Inflammatory macrophage (primary cell): ENCODE measurements at regions not wholly inside any gene's neighbourhood (a gene's known extent, or its start where the extent isn't known, plus 50 kb on each side); places are given as distances from the start of the nearest gene placed in this dataset.
"Not testable (repeated sequence)": the region's sequence is repeated elsewhere in the genome, so short reads cannot be mapped to it uniquely, and the experiment has no call there.

ENCODE experiments used
- DNase-seq, 2 donors: peaks; one replicate each; pipeline ENCODE4 v3.0.0-alpha.2; 2020 to 2022

GRCh38 chr16:80250381-80250780 lies 290.4 kb upstream of the DYNLRB2 start:
- no peak for DNase-seq

DNA sequence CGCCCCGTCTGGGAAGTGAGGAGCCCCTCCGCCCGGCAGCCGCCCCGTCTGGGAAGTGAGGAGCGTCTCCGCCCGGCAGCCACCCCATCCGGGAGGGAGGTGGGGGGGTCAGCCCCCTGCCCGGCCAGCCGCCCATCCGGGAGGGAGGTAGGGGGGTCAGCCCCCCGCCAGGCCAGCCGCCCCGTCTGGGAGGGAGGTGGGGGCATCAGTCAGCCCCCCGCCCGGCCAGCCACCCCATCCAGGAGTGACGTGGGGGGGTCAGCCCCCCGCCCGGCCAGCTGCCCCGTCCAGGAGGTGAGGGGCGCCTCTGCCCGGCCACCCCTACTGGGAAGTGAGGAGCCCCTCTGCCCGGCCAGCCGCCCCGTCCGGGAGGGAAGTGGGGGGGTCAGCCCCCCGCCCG lies 297.5 kb upstream of the DYNLRB2 start:
- not testable (repeated sequence) for DNase-seq

DNA sequence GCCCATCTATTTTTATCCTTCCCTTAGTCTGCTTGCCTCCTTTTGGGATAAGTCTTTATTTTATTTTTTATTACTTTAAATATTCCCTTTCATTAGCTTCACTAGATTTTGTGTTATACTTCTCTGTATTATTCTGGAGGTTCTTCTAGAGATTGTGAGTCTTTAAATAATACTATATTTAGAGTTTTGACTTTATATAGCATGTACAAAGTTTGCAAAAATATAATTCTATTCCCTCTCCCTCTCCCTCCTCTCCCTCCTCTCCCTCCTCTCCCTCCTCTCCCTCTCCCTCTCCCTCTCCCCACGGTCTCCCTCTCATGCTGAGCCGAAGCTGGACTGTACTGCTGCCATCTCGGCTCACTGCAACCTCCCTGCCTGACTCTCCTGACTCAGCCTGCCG lies 298.5 kb upstream of the DYNLRB2 start:
- not testable (repeated sequence) for DNase-seq

DNA sequence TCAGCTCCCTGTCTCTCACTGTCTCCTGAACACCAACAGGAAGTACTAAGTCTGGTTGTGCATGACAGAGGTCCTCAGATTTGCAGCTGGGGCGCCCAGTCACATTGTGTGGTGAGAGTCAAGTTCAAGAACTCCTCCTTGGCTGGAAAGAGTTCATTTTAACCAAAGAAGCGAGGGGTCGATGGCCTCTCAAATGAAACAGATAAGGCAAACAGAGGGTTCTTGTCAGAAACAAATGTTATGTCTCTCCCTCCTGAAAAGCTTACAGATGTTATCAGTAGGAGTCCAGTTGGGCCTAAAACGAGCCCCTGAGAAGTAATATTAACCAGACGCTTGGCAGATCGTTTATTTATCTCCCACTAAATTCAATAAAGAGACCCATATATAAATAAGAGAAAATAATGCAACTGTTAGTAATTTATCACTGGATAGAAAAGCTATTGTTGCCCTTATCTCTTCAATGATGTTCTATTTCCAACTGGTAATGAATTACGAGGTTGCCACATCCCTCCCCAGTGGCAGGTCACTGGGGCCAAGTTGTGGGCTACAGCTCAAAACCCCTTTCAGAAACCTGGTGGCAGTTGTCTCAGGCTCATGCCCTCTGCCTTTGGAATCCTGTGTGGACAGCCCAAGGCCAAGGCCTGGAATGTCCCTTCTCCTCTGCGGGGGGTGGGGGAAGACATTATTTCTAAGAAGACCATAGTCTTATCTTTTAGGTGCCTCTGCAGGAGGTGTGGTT lies 307.5 kb upstream of the DYNLRB2 start:
- no peak for DNase-seq

- no peak for DNase-seq
Measured at GRCh38 chr16:80231888-80232287, 308.9 kb upstream of the DYNLRB2 start.

DNA sequence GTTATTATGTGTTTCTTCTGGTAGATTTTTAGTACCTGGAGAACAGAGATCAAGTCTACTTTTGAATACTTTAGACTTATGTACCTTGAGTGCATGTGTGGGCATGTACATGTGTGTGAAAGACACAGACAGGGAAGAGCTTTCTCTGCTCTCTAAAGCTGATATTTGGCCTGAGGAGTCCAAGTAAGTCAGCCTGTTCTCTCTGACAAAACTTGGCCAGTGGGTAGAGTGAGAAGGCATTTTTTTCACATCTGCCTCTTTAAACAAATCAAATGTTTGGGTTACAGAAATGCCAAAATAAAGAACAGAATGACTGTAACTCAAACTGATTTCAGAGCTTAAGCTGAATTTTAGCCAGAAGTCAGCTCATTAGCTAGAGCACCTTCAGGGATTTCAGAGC lies 309.7 kb upstream of the DYNLRB2 start:
- DNase-seq, result no peak

DNA sequence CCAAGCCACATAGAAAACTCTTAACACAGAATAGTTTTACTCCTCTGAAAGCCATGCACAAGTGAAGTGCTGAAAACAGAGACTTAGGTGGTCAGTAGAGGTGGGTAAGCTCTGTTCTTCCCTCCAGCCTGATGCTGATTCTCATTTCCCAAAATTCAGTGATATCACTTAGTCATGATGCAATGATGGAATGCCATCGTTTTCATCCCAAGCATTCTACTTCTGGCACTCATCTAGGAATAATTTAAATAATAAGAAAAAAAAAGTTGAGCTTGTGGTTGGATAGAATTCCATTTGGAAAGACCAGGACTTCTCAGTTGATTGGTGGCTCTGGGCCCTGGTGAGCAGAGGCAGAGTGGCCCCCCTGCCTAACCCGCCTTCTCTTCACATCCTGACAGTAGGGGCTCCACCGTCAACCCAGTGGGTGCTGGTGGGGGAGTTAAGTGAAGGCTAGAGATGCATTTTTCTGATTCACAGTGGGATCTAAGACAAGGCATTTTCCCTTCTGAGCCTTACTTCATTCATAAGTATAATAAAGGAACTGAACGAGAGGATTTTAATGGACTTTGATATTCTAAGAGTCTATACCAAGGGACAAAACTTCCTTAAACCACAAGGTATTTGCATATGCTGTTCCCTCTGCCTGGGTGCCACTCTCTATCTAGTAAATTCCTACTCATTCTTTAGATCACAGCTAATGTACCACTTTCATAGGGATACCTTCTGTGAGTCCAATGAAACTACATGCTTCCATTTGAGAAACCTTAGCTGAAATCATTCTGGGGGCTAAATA lies 310.3 kb upstream of the DYNLRB2 start:
- no peak for DNase-seq

- no peak for DNase-seq
Measured at GRCh38 chr16:80226499-80226898, 314.3 kb upstream of the DYNLRB2 start.

DNA sequence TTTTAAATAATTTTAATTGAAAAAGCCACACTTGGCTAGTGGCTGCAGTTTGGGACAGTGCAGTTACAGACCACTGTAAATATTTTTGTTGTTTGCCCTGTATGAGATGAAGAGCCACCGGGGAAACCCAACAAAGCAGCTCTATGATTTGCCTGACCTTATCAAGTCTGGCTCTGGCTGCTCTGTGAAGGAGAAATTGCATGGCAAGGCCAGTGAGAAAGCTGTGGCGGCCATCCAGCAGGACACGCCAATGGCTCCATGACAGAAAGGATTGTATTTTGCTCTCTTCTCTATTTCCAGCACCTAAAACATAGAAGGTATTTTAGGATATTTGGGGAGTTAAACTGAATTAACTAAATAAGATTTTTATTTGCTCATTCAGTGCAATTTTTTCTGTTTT lies 330.0 kb upstream of the DYNLRB2 start:
- no peak for DNase-seq

GRCh38 chr16:80208743-80209142 lies 332.1 kb upstream of the DYNLRB2 start:
- DNase-seq, result no peak

DNA sequence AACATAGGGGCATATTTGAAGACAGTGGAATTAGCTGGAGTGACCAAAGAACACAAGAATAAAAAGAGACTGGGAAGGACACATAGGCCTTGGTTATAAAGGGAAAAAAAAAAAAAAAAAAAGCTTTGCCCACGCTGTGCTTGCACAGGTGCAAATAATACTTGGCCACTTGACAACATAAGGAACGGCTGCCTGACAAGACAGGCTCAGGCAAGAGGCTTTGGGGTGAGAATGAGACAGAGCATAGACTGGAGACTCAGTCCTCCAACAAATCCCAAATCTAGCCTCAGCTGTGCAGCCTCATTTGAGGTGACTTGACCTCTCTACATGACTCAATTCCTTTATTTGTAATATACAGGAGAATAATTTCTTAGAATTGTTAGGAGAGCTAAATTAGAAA lies 332.8 kb upstream of the DYNLRB2 start:
- no peak for DNase-seq

GRCh38 chr16:80203821-80204220 lies 337.0 kb upstream of the DYNLRB2 start:
- no peak for DNase-seq

GRCh38 chr16:80202831-80203413 lies 337.9 kb upstream of the DYNLRB2 start:
- no peak for DNase-seq

- no peak for DNase-seq
Measured at GRCh38 chr16:80200079-80200478, 340.7 kb upstream of the DYNLRB2 start.

- DNase-seq, result no peak
Measured at GRCh38 chr16:80199614-80200013, 341.2 kb upstream of the DYNLRB2 start.

DNA sequence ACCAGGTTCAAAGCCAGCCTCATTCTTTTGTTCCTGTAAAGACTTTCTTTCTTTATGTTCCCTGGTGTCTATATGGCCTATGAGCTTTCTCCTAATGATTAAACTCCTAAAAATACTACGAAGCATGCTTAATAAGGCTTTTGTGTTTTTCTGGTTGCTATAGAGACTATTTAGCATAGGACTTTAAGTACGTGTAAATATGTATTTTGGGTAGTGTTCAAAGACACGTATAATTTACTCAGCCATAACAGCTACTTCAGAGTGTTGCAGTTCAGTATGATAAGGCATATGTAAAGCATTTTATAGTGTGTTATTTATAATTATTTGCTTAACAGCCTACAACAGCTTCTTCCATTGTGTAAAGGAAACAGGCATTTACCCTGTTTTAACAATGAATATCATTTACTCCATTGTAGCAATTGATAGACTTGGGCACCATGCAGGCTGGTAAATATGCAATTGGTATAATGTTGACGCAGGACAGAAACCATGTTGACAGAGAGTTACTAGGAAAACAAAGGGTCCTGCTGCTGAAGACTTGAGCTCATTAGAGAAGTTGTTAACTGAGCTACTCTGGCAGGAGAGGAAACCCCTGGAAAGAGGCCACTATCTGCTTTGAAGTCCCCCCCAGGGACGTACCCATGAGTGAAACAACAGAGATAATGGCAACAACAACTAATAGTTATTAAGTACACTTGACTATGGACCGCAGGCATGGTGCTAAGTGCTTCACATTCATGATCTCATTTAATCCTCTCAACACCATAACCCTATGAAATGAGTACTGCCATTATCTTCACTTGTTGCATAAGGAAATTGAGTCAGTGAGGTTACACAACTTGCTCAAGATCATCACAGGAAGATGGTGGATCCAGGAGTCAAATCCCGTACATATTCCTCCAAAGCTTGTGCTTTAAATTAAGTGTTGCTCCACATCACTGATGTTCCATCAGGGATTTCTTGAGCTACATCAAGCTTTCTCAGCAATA lies 342.2 kb upstream of the DYNLRB2 start:
- no peak for DNase-seq

GRCh38 chr16:80197741-80198201 lies 343.0 kb upstream of the DYNLRB2 start:
- DNase-seq, result no peak

- no peak for DNase-seq
Measured at GRCh38 chr16:80191928-80192327, 348.9 kb upstream of the DYNLRB2 start.

DNA sequence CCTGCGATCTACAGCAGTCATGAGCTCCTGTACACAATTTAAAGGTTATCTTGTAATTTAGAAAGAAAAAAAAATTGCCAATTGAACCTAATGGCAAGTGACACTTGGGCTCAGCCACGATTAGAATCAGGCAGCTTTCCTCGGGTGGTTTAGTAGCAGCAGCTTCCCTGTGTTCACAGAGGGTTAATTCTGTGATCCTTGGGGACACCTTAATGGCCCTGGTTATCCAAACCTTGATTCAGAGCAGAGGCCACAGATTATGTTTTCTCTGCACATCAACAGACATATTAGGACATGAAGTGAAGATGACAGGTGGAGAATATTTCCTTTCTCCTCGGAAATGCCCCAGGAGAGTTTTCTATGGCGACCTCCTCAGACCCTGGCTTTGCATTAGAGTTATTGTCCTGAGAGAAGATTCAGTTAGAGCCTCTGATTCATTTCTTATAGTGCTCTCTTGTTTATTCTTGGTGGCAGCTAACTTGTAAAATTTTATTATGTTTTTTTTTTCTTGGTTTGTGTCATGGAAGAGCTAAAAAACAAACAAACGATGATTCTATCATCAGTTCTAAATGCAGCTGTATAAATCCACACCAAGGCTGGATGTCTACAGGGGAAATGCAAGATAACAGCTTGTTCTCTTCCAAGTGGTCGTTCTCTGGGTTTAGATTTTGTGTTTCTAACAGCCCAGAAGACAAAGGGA lies 351.2 kb upstream of the DYNLRB2 start:
- DNase-seq, result no peak

- no peak for DNase-seq
Measured at GRCh38 chr16:80176114-80176513, 364.7 kb upstream of the DYNLRB2 start.

DNA sequence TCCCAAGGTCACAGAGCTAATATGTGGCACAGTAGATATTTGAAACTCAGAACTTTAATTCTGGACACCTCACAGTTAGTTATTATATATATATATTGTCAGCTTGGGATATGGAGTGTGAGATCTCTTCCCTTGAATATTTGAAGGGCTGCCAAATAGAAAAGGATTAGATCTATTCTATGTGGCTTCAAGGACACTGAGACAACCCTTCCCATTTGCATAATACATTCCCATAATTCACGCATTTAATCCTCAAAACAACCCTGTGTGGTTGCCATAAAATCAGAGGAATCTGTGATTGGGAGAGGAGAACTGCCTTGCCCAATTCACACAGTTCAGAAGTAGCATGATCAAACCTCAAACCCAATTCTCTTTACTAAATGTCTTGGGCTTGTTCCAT lies 365.8 kb upstream of the DYNLRB2 start:
- DNase-seq, result no peak

DNA sequence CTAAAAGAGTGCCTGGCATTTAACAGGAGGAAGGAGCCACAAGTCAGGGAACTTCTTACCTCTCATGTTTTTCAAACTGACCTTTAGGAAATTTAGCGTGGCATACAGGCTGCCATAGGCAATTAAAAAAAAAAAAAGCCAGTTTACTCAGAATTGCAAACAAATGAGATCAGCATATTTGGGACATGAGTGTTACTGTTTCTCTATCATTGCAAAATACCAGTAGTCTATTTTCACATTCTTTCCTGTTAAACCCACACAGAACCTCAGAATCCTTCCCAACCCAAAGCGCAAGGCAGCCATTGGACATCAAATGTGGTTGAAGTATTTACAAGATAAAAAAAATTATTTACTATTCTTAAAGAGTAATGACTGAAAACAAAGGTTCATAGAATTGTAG lies 366.4 kb upstream of the DYNLRB2 start:
- no peak for DNase-seq
